Ammon's horn (tissue), 1 donor: ENCODE measurements at regions not wholly inside any gene's neighbourhood (a gene's known extent, or its start where the extent isn't known, plus 50 kb on each side); places are given as distances from the start of the nearest gene placed in this dataset.

ENCODE experiments used
- DNase-seq: peaks from one replicate; pipeline ENCODE4 v3.0.0-alpha.2; 2016; ENCODE audit warnings: low spot score

DNA sequence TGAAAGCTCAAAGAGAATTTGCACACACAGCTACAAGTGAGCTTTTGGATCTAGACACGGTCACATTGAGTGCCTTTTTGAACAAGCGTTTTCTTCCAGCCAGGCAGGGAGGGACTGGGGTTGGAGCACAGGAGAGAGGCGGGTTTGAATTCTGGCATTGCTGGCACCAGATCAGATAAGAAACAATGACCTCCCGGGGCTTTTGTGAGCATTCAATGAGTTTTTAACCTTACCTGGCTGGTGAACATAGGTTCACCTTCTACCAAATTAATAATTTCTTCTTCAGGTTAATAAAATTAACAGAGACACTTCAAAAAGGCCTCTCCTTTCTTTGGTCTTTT is 312.9 kb upstream of the MSX2 start:
- DNase-seq = no peak

DNA sequence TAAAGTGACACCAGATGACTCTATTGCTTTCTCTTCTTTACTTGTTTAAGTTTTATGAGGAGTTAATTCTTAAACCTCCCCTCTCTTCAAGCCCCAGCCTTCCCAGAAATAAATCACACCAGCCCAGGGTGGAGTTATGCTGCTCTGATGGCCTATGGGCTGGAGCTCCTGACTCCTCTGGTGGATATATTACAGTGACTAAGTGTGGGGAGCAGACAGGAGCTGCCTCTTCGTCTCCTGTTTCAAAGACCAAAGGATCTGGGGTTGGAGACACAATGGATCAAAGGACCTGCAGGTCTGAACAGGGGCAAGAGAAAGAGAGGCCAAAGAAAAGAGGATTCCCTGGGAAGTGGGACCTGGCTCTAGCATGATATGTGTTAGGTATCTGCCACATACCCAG is 312.0 kb upstream of the MSX2 start:
- DNase-seq = no peak

DNA sequence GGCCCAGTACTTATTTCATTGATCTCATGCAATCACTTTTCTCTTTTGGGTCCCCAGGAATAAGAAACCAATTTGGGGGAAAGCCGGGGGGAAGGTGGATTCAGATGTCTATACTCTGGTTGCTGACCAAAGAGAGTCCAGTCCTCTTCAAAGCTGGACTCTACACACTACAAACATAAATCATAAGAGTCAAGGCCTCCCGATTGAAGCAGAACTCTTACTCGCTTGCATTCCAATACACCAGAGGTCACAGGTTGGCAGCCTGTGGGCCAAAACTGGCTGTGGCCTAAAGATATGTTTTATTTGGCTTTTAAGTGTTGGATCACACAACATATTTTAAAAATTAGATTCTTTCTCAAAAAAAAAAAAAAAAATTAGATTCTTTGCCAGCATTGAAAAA is 311.4 kb upstream of the MSX2 start:
- no peak for DNase-seq

DNA sequence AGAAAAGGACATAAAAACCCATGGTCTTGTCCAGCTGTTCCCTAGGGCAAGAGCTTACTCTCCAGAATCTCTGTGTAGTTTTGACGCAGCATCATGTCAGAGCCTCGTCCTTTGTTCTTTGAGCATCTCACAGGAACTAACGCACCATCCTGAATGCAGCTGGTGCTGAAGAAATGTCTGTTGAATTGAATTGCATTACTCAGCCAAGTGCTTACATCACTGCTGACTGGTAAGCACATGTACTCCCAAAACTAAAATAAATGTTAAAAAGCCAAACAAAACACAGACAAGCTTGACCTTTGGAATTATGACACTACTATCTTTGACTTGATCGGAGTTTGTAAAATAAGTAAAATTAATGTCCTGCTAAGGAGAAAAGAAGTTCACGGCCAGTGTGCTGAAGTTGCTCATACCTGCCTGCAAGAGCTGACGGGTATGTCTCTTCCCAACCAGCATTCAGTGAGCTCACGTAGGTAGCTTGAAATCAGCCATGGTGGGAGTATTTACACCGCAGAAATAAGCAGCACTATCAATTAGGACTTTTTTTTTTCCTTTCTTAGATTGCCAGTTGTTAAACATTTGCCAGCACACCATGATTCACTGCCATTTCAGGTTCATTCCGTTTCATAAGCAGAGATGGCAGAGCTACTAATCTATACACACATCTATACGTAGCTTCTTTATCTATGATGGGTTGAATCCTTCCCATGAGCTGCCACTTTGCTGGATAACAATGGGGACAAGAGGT is 310.6 kb upstream of the MSX2 start:
- no peak for DNase-seq

DNA sequence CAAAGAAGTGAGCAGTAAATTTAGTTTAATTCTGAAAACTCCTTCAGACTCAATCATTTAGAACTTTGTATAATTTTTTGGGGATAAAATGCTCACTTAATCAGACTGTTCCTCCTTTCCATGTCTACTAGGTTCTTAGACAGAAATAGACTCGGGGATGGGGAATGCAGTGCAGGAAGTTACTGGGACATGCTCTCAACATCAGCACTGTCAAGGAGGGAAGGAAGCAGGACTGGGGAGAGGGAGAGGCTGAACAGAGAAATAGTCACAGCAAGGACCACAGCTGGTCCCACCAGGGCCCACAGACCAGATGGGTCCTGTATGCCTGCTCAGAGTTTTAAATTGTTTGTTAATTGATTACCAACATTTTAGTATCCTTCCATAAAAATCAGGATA is 310.1 kb upstream of the MSX2 start:
- DNase-seq = no peak

DNA sequence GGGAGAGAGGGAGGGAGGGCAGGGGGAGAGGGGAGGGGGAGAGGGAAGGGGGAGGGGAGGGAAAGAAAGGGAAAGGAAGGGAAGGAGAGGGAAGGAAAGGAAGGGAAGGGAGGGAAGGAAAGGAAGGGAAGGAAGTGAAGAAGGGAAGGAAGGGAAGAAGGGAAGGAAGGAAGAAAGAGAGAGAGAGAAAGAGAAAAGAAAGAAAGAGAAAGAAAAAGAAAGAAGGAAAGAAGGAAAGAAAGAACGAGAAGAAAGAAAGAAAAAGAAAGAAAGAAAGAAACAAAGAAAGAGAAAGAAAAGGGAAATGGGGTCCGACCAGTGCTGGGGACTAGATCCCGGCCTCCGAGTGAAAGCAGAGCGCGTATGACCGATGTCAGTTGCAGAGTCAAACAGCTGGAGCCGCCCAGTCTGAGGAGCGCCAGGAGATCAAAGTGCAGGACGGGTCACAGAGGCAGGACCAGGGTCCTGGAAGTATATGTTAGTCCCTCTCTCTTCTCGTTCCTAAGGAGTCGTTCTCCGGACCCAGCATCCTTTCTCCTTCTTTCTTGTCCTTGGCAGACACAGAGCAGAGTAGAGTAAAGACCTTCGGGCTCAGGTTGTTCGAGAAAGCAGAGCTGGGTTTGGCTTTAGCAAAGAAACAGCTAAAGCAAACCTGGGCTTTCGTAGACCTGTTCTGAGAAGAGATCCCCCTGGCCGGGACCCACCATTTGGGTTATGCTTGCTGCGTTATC is 305.4 kb upstream of the MSX2 start:
- DNase-seq = no peak

DNA sequence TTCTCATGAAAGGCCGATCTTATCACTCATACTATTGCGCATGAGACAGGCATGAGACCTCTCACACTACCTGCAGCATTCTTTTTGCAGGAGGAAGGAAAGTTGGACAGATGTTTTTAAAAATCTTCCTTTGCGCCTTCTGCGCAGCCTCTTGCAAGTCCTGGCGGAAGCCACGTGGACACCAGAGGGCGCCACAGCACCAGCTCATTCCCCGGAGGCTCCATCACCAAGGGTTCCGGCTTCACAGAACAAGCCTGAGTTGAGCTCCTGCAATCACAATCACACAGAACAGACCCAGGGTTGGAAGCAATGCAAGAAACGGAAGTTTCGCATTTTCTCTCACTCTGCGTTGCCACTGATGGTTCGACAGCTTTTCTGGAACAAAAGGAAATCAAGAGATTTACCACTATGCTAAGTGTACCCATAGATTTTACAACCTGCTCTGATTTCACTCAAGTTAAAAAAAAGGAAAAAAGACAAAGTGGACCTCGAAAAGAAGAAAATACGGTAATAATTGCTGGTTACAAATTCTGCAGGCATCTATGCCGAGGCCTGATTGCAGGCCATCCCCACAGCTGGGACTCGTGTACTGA is 304.7 kb upstream of the MSX2 start:
- DNase-seq = peak; percentile 97

DNA sequence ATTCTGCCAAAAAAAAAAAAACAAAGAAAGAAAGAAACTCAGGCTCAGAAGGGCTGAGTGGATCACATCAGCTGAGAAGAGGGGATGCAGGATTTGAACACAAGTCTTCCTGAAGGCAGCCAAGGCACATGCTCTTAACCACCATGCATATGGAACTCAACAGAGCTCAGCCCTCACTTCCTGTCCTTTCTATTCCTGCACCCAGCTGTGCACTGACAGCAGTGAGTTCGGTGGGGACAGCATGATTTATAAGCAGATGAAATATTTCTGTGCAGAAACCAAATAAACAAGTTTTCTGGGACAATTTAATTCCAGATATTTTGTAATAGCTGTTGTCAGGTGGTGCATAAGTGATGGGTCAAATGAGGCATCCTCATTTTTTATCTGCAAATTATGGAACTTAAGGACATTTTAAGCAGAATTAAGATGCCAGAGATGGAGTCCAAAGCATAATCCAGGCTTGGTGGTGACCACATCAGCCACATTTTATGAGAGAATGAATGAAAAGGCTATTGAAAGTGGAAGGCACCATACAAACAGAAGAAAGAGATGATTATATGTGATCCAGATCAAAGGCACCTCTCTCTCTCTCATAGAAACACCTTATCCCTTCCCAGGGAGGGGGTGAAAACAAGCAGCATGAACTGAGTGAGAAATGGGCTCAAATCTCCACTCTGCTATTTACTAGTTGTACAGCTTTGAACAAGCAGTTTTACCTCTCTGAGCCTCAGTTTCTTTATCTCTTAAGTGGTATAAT is 303.6 kb upstream of the MSX2 start:
- no peak for DNase-seq

DNA sequence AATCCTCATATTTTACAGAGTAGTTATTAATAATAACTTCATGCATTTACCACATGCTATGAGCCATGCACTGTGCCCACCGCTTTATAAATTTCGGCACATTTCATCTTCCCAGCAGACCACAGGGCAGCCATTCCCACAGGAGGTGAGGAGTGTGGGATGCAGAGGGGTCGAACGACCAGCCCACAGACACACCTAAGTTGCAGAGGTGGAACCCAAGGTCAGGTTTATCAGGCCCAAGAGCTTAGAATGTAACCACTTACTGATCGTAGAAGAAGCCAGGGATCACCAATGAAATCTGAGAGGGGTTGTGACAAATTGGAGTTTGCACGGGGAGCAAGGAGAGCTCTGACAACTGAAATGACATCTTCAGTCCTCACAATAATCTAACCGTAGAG is 303.0 kb upstream of the MSX2 start:
- no peak for DNase-seq

DNA sequence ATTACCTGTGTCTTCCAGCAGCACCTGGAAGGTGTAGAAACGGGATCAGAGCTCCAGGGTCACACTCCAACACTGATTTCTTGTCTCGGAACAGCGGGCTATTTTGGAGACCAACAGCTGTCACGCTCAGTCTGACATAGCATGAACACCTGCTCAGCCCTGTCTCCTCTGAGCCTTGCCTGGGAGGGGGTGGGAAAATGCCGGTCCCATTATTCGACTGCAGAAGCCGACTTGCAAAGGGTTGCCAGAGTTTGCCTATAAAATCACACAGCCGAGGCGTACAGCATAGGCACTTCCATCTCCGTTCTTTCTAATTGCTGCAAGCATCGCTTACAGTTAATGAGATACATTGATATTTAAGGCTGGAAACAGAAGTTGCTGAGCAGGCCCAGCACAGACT is 300.8 kb upstream of the MSX2 start:
- no peak for DNase-seq

DNA sequence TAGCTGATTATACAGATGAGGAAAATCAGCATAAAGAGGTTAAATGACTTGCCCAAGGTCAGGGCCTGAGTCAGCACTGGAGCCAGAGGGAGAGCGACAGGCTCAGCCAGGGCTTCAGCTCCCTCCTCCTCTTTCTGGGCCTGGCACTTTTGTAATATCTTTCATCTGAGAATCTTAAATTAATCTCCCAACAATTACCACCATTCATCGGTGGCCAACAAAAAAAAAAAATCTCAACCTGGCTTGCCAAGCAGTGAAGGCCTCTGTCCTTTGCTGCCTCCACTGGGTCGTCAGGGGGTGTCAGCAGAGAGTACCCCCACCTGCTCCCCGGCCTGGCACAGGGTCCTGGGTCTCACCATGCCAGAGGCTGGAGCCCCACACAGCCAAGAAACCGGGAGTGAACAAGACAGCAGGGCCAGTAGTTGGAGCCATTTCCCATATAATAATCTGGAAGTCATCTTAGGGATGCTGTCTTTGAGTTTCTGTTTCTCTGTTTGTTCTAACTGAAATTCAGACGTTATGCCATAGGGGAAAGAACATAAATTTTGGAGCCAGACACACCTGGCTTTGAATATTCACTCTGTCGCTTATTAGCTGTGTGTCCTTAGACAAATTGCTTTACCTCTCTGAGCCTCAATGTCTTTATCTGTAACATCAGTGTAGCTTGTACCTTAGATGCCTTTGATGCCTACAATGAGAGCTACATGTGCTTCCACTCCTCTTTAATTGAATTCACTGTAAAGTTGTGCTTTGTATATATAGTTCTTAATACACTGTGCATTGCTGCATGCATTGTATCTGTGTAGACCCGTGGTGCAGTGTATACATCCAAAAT is 299.9 kb upstream of the MSX2 start:
- DNase-seq = peak; percentile 78

DNA sequence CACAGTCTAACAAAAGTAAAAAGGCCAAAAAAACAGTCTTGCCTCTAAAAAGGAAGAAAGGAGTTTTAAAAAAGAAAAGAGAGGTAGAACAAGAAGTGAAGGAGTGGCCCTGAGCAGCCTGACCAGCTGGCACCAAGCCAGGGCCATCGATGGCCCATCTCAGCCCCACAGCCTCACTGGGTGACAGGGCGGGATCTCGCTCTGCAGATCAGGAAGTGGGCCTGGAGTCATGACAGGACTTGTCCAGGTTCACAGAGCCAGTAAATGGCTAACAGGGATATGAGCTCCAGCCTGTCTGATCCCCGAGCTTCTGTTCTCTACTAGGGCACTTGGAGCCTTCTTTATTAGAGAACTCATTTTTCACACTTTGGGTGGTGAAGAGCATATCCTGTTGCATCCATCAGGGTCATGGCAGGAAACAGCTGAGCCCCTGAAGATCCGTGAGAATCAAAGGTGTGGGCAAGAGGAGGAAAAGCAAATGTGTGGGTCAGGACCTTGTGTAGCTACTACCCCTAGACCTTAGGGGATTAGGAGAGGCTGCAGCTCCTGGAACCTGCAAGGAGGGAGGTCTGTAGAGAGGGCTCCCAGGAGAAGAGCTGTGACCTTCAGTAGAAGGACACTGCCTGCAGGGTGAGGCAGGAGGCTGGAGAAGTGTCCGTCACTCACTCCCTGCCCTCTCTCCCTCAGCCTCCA is 299.0 kb upstream of the MSX2 start:
- DNase-seq = no peak

DNA sequence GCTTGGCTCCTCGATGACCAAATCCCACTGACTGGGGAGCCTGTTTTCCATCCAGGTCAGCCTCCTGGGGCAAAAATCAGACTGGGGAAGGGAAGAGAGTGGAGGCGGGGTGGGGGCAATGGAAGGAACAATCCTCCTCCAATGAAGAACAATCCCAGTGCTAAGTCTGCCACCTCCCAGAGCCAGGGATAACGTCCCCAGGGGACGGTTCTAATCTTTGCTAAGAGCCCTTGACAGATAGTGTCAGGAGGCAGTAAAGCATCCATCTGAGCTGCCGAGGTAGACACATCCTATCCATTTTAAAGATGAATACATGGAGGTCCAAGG is 298.5 kb upstream of the MSX2 start:
- no peak for DNase-seq

DNA sequence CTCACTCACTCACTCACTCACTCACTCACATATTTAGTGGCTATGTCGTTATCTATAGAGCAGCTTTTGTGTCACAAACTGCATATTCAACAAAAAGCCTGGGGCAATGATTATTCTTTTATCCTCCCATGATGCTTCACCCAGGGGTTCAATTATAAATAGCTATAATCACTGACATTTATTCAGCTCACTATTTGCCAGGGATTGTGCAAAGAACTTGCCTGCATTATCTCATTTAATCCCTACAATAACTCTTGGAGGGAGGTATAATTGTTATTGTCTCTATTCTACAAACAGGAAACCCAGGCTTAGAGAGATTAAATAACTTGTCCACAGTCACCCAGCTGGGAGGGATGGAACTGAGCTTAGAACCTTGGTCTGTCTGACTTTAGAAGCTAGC is 298.0 kb upstream of the MSX2 start:
- no peak for DNase-seq

DNA sequence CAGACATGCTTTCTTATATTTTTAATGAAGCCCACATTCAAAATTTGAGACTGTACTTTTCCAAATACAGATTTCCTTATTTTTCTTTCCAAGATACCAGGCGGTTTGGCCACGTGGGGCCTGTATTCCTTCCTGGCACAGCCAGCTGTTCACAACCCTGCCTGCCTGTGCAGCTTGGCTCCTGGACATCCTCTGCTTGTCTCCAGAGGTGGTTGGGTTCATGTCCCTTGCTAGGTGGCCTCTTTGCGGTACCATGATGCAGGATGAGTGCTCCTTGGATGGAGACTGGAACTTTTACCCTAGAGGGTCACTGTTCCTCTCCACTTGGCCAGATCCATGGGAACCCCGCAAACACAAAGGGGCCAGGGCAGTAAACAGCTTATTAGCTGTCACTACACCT is 297.5 kb upstream of the MSX2 start:
- no peak for DNase-seq

DNA sequence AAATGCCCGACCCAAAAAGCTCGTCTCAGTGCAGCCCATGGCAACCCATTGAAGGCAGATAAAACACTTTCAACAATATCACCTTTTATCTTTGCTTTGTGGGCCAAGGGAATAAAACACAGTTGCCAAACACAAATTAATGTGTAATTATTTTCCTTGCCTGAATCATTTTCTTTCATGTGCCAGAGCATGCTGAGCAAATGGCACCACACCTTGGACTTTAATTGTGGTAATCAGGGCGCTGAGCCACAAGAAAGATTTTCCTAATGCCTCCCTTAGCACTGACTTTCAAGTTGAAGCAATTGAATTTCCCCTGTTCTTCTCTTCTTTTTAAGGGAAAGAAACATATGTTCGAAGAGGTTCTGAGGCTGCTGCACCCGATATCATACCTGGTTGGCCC is 297.1 kb upstream of the MSX2 start:
- DNase-seq = no peak

DNA sequence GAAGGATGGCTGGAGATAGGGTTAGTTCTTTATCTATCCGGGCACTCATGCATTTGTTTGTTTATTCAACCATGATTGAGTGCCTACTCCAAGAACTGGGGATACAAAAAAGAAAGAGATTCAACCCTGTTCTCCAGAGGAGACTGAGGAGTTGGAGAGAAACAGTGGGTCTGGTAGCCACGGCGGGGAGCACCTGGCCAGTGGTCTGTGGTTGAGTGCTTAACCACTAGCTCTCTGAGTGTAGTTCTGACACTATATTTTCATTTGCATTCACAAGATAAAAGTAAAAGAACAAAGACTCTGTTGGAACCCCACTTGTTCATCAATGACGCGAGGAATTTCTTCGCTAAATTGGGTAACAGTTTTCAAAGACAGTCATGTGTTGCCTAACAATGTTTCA is 295.5 kb upstream of the MSX2 start:
- no peak for DNase-seq

DNA sequence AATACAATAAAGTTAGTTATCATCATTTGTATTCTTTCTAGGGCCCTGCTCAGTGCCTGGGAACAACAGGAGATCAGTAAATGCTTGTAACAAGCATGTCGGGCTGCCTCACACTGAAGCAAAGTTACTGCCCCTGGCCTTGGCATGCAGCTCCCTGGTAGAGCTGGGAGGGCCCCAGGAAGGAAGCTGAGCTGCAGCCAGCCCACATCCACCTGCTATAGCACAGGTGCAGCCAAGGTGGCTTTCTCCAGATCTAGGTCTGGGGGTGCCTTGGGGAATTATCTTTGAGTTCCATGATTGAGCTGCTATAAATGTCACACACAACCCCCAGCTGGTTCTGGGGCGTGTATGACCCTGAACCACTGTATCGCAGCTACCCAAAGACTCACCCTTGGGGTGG is 293.4 kb upstream of the MSX2 start:
- DNase-seq = no peak

DNA sequence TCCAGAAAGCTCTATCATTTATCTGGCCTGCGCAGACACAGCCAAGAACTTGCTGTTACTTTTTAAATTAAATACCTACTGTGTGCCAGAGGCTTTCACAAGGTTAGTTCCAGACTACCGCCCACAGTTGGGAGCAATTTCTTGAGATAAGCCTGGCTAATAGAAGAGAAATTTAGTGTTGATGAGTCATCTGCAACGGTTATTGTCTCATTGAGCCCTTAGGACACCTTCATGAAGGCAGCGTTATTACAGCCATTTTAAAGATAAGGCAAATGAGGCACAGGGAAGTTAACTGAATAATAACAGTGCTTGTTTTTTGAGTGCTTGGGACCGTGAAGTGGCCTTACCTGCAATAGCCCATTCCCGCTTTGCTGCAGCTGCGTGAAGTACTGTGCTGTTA is 292.9 kb upstream of the MSX2 start:
- no peak for DNase-seq

DNA sequence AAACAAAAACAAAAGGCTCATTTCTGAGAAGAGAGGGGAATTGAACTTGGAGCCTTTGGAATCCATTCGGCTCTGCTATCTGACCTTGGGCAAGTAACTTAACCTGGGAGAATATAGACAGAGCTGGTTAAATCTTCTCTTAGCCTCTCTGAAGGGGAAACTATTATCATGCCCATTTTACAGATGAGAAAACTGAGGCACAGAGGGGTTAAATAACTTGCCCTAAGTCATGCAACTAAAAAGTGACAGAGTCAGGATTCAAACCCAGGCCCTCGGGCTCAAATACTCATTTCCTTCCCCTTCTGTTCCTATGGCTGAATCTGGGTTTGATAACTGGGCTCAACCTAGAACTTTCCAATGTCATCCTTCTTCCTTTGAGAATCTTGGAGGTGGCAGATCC is 291.3 kb upstream of the MSX2 start:
- DNase-seq = no peak

DNA sequence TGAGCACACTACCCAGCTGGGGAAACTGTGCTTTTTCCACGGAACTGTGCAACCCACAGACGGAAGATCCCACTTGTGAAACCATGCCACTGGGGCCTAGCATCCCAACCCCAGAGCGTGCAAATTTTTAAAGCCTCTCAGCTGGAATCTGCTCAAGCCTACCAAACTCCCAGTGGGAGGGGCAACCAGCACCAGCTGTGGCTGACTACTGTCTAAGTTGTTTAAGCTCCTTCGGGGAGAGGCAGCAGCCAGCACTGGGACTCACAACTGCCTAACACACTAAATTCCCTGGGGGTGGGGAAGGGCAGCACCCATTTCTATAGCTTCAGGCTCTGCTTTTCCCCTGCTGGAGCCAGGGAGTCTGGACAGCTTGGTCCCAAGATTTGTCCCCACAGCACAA is 287.6 kb upstream of the MSX2 start:
- DNase-seq = no peak
